Activated gamma-delta T cell treated with Interleukin-2 at 50 U/mL for 16 hours (primary cell): ENCODE measurements at regions not wholly inside any gene's neighbourhood (a gene's known extent, or its start where the extent isn't known, plus 50 kb on each side); places are given as distances from the start of the nearest gene placed in this dataset.

ENCODE experiments used
- DNase-seq: peaks from one replicate; pipeline ENCODE4 v3.0.0-alpha.2; 2020

DNA sequence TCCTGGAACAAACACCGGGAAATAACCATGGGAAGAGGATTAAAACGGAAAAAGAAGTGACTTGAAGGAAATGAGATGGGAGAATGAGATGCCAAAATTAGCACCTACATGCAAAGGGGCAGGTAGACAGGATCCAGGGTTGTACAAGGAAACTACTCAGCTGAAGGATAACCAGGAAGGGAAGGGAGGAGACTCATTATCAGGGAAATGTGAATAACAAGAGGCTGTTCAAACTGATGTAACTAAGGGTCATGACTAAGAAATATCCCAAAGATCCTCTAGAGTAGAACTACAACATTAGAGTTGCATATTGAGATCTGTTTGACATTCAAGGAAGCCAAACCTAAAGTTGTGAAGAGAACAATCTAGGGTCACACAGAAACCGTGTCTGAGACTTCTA is 166.2 kb upstream of the SP8 start:
- DNase-seq, result no peak

DNA sequence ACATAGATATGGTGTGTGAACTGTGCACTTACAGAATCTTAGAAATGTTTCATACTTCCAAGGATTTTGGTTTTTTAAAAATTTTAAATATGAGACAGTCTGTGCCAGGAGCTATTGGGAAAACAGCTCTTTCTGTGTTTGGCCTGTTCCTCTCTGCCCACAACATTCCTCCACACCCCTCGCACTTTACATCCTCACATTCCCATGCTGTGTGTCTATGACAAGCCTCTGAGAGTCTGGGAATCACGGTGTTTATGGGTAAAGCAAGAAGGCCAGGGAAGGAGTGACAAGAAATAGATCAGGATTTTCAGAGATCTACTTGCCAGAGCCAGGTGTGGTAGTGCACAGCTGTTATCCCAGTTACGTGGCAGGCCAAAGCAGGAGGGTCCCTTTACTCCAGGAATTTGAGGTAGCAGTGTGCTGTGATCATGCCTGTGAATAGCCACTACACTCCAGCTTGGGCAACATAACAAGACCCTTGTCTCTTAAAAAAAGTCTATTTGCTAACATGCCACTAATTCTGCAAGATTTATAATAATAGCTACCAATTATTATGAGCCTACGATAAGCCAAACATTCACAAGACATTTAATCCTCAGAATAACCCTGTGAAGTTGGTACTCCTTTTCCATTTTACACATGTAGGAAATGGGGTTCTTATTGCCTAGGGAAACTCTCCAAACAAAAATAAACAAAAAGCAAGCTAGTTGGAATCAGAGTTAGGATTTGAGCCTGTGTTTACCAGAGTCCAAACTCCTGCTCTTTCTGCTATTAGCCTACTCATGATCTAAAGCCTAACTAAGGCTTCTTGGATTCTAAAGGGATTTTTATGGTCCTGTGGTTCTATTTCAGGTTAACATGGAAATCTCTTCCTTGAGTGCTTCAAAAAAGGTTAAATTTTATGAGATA is 168.3 kb upstream of the SP8 start:
- no peak for DNase-seq

DNA sequence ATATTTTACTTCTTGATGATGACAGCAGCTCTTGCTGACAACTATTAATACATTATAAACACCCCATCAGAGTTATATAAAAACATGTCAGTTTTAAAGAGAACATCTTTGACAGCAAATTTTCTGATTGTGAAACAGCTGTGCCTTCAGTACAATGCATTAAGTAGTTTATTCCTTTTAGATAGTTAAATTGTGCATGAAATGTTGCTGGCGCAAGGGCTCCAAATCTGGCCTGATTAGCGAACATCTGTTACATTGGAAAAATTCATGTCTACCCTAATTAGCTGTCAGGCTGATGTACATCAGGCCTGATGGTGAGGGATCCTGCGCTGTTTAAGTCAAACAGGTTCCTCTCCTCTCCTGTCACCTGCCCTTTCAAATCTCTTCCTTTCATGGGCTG is 171.9 kb upstream of the SP8 start:
- no peak for DNase-seq

DNA sequence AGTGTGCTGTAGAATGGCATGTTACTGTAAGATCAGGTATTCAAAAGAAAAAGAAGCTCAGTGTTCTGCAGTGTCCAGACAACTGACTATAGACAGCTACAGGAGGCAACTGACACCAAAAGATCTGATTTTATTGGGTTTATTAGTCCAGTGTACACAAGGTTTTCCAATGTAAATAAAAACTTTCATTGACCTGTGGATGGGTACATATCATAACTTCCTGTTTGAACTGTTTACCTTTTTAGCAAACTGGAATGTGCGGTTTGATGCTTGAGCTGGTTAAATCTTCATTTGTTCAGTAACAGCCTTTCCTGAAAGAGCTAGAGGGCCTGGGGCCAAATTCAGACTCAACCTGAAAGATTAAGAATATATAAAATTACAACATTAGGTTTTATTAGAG is 172.6 kb upstream of the SP8 start:
- no peak for DNase-seq

DNA sequence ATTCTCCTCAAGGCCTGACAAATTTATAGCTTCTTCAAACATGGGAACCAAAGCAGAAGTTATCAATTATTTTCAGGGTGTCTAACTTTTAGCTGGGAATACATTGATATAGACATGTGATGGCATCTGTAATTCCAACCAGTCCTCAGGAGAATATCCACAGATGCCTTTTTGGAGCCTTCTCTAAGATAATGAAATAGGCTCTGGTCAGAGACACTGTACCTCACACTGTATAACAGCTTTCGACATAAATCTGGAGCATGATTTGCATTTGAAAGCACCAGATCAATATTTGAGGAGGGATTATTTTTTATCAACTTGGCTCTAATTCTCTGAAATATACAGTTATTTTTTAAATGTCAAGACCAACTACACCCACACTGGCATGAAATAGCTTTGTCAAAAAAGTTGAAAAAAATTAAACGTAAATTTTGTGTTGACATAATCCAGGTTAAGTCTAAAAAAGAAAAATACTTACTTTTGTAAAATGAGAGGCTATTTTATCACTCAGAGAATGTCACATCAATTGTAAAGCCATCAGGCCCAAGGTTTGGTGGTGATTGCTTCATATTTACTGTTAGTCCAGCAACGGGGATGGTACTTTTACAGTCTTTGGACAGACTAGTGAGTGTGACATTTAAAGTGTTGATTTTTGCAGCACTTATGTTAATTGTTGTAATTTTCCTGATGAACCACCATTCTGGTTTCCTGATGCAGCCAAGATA is 177.0 kb upstream of the SP8 start:
- no peak for DNase-seq

DNA sequence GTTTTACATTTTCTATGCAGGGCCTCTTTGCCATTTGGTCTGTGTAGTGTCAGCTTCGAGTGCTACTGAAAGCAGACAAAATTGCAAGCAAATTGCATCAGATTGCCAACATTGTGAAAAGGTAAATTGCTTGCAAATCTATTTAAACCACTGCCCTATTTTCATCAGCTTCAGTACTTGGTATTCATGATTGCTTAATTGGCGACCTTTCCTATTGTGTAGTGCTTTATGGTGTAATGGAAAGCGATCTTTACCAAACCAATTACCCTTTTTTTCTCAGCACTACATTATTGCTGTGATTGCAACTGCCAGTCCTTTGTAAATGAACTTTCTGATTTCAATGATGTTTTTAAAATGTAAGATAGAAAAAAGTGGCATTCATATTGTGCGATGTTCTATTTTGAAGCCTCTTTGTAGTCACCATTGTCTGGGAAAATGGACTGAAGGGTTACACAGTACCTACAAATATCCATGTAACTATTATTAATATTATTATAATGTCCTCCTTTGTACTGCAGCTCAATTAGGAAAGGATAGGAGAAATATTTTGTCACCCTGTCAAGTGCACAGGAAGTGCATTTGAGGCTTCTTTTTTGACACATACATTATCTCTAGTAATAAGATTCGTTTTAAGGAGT is 177.7 kb upstream of the SP8 start:
- no peak for DNase-seq

DNA sequence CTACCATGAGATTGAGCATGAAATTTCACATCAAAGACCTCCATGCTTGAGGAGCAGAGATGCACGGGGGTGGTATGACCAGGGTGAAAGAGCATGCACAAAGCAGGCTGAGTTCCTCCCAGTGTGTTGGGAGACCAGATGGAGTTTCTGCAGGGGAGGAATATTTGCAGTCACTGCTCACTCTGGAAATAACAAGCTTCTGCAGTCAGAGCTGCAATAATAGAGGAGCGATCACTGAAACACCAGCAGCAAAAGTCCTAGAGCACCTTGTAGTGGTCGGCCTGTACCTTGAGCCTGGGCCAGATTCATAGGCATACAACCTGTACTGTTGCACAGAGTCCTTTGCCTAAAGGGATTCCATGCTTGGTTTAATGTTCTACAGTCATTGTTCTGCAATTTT is 184.5 kb upstream of the SP8 start:
- no peak for DNase-seq

DNA sequence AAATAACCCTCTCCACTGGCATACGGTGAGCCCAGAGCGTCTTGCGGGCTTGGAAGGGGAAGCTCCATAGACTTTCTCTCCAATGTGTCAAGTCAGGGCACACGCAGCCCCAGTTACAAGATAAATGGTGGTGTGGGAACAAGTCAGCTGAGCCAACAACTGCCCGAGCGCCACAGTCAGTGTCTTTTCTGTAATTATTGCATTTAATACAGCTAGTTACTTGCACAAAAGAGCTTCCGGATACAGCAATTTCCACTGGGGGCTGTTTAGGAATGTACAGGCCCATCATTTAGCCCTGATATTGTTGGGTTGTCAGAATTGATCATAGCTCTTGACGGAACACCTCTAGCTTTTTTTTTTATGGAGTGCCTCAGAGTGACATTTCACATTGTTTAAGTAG is 193.5 kb upstream of the SP8 start:
- DNase-seq, result no peak

DNA sequence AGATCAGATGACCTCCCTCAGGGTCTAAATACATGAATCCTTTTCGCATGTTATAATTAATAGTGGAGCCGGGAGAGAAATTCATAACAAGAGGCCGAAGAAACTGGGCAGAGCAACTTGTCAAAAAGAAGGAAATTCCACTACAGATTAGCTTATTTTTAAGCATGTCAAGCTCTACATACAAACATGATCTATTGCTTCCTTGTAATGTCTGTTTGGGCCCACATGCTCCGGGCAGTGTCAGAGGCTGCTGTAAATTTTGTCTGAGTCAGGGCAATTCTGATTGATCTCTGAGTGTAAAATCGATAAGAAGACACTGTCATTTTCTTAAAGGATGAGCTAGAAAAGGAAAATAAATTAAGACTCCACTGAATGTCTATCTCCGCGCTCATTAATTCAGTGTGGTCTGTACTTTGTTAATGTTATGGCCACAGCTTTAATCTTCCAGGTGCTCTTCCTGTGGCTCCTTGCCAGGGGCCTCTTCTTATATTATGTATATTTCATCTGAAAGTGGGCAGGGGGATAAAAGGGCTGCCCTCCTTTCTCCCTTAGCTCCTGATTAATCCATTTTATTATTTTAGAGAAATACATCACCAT is 194.1 kb upstream of the SP8 start:
- DNase-seq, result no peak

DNA sequence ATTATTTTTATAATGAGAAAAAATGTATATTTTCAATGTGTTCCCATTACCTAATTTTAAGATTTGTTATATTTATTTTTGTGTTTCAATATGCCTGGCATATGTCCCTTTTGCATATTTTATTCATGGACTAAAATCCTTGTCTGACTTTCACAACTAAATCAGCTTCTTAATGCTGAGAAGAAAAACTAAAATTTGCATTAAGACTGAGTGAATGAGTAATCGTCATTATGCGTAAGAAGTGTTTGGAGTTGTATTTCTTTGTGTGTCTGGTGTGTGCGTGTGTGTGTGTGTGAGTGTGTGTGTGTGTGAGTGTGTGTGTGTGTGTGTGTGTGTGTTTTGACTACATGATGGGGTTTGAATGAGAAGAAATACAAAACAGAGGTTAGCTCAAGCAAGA is 201.7 kb upstream of the SP8 start:
- no peak for DNase-seq

DNA sequence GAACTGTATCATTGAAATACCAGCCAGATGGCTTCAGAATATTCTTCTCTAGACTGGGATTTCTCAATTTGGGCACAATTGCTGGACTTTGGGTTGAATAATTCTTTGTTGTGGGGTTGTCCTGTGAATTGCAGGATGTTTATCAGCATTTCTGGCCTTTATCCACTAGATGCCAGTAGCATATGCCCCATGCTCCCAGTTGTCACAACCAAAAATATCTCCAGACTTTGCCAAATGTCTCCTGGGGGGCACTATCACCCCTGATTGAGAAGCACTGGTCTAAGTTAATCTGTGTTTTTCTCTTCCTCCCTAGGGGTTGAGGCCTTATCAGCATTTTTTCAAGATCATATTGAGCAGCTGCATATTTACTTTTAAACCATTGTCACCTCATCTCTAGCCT is 204.9 kb upstream of the SP8 start:
- DNase-seq, result no peak

DNA sequence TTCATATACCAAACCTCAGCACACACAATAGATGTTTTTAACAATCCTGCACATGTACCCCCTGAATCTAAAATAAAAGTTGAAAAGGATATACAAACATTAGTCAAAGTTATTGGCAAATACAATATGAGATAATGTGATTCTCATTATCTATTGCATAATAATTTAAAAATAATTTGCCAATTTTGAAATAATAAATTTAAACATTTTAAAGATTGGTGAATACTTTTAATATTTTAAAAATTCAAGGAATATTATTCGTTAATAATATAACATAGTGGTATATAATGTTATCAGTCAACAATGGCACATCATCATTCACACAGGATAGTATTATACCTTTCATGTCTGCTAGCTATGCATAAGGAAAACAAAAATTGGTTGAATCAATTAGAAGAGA is 207.0 kb upstream of the SP8 start:
- no peak for DNase-seq

DNA sequence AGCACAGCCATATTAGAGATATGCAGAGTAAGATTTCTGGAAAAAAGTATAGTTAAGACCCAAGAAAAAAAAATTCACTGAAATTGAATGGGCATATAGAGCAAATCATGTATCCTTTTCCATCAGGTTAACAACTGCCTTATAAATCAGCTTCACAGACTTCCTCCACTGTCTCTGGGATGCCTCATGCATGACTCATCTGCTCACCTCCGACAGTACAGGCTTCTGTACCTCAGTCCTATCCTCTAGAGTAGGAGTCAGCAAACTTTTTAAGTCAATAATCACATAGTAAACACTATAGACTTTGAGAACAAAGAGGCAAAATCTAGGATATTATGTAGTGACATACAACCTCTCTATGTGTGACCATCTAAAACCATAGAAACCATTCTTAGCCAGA is 211.6 kb upstream of the SP8 start:
- DNase-seq, result no peak

DNA sequence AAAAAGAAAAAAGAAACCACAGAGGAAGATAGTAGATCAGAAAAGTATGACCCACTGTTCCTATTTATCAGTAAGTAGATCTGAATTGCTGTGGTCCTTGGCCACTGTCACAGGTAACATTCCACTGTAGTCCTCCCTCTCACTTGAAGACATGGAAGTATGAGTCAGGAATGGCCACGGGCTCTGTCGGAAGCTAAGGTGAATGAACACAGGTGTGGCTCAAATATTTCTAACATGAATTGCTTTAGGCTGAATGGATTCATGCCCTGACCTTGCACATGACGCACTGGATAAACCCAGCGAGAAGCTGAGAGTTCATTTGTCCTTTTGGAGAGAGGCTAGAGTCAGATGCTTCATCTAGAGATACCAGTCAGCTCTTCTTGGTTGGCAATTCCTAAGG is 224.5 kb upstream of the SP8 start:
- DNase-seq, result no peak

DNA sequence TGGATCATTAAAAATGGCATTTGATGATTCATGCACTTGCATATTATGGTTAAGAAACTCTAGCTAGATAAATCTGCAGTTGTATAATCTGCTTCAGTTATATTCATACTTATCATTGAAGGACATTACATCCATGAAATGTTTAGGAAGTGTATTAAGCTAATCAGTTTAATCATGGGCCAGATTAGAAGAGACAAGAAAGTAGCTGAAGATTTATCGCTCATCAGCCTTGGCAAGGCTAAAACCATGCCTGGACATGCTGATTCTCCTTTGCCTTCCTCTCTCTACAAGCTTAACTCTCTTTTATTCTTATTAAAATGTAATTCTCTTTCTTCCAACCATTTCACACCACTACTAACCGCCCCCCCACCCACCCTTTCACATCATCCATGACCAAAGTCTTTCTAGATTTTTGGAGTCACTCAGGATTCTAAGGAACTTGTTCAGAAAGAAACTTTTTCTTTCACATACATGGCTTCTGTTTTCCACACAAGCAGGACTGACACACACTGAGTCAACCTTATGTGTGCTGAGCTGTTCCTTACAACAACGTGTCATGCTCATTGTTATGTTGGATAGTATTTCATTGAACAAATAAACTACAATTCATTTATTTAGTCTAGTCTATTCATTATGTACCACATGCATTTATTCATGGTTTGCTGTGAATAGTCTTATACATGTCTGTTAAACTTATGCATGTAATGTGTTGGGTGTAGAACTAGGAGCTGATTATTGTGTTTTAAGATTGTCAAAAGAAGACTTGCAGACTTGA is 227.3 kb upstream of the SP8 start:
- DNase-seq, result no peak

DNA sequence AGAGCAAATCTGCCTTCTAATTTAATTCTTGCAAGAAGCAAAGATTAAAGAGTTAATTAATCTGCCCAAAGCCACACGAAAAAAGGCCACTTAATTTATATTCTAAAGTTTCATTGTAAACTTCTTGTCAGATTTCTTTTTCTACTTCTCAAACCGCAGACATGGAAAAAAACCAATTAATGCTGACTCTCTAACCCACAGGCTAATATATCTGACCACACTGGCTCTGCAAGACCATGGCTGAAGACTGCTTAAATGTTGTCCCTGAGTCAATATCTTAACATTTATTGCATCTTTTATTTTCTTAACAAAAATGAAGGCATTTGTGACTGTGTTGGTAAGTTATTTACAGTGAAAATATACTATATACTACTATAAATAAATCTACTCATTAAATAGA is 234.0 kb upstream of the SP8 start:
- no peak for DNase-seq

DNA sequence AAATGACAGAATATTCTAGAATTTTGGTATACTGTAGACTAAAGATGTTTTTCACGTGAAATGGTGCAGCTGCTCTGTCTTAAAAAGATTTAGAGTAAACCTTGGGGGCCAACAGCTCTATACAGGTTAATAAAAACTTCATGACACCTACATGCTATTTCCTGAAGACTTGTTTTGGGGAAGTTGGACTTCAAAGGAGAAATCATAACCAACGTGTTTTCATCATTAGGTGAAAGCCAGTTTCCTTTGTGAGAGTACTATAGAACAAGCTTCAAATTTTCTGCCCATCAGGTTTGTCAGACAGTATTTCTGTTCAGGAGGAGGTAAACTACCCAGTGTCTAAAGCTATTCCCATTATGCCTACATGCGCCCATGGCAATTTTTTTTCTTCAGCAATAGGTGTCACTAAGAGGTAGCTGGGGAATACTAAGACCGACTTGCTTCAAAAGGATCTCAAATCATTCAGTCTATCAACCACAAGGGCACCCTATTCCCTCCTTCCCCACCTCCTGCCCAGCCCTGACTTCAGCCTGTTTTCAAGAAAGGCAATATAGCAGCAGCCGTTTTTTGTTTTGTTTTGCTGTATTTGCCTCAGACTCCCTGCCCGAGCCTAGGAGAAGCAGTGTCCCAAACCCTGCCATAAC is 237.3 kb upstream of the SP8 start:
- no peak for DNase-seq

DNA sequence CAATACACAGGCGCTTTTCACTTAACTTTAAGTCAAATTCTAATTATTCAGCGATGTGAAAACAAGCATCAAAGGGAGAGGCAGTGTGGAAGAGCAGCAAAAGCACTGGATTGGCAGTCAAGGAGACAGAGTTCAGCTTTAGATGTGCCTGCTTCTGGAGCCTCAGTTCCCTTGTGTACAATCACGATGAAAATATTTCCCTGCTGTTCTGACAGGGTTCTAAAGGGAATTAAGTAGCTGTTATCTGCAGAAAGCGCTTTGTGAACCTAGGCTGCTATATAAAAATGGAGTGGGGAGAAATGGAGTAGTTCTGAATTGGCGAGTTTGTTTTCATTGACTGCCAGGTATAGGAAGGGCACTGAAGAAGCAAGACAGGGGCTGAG is 237.8 kb upstream of the SP8 start:
- DNase-seq, result no peak

DNA sequence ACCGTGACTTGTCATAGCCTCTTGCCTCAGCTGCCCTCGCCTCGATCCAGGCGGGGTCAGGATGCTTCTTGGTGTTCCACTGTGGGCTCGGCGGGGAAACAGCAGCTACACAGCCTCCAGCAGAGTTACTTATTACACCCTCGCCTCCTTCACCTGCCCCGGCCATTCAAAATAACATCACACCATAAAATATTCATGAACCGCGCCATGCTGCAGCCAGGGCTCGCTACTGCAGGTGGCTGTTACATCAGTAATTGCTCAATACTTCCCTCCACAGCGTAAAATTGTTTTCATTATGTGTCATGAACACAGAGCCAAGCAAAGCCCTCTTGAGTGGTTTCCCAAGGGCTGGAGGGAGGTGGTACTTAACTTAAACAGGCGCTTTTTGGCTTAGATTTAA is 241.5 kb upstream of the SP8 start:
- no peak for DNase-seq

DNA sequence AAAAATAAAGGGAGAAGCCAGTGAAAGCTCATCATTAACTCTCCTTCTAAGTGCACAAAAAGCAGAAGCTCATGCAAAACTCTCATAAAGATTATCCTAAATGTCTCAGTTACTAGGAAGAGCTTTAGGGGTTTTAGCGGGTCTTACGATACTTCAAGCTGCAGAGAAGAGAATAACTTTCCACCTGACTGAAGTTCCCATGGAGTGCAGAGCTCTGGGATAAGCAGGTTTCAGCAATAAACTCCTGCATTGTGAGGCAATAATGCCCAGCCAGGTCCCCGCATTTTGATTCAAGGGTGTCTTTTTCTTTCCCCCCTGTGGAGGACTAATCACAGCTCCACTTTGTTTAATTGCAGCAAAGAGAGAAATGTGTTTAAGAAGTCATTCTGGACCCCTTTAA is 241.9 kb upstream of the SP8 start:
- no peak for DNase-seq

DNA sequence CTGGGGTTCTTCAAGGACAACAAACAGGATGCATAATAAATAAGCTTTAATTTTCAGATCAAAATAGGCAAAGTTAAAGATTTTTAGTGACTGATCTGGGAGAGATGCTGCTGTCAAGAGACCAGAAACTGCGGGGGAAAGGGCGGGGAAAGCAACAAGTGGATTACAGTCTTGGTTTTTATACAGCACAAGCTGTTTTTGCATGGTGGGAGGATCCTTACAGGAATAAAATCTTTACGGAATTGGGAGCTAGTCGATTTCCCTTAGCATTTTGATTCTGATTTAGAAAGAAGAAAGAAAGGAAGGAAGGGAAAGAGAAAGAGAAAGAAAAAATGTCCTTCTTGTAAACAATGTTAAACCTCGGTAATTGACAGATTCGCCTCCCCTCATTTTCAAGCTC is 242.3 kb upstream of the SP8 start:
- DNase-seq, result no peak

DNA sequence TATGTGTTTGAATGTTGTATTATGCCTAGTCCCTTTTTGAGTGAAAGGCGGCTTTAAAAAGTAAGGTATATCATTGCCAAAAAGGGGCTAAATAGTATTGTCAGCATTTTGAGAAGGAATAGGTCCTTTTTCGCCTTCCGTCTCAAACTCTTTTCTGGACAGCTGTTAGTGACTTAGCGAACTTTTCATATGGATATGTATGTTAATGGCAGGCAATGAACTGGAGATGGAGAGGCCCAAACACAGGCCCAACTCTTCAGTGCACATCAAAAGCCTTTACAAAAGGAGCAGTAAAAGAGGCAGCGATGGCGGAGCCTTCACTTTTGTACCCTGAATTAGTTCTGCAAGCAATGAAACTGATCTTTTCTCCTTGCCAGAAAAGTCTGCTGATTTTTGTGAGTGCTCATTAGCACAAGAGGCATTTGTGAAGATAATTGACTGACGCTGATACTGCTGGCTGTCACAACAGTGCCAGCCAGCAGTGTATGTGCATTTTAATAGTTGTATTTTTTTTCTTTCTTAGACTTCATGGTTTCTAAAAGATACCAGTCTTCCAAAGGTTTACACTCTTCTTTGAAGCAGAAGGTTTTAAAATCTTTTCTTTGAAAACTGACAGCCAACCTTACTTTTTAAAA is 243.7 kb upstream of the SP8 start:
- DNase-seq, result no peak
